Panc1 (cell line): ENCODE measurements at regions not wholly inside any gene's neighbourhood (a gene's known extent, or its start where the extent isn't known, plus 50 kb on each side); places are given as distances from the start of the nearest gene placed in this dataset.

Experiments
- POLR2AphosphoS5 ChIP-seq: IDR thresholded peaks from 2 replicates; pipeline ENCODE4 v1.6.1; 2012; ENCODE audit warnings: mild to moderate bottlenecking, low read depth, low read length, moderate library complexity
- SIN3A ChIP-seq: IDR thresholded peaks from 2 replicates; pipeline ENCODE4 v1.6.1; 2012; ENCODE audit warnings: low read depth, mild to moderate bottlenecking, low read length, moderate library complexity, borderline replicate concordance; ENCODE audit not compliant: insufficient read depth
- TCF7L2 ChIP-seq: IDR thresholded peaks from 2 replicates; pipeline ENCODE4 v1.6.1; 2011; ENCODE audit warnings: mild to moderate bottlenecking, low read depth, low read length, inconsistent platforms
- TF ChIP-seq, protein P1 (sequence below): fragments of 450-650 bp; IDR thresholded peaks from 2 replicates; pipeline ENCODE4 v1.5.1; 2017; ENCODE audit warnings: mild to moderate bottlenecking
- TF ChIP-seq, protein P2 (sequence below), 2 experiments: IDR thresholded peaks; 2 replicates each; pipeline ENCODE4 v1.6.1; 2011 to 2012; ENCODE audit warnings: low read depth in 2 of 2, control low read depth in 1 of 2, low read length in 1 of 2, mild to moderate bottlenecking in 1 of 2, moderate library complexity in 1 of 2; ENCODE audit not compliant: insufficient read depth in 1 of 2

DNA sequence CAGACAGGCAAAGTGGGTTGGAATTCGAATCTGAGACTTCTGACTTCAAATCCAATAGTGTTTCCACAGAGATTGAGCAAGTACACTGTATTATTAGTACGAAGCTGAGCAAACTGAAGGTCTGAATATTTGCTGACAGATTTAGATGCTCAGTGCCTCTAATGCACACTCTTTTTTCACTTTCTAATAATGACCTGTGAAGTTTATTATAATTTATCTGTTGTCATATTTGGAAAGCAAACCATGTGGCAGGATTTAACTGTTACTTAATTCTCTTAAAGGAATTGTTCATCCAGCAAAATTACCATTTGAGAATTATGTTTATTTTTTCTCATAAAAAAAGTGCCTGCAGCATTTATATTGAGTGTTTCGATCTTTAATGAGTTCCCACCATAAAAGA, 277.3 kb downstream of the DMRT2 start:
- TF ChIP-seq, protein P1, sequence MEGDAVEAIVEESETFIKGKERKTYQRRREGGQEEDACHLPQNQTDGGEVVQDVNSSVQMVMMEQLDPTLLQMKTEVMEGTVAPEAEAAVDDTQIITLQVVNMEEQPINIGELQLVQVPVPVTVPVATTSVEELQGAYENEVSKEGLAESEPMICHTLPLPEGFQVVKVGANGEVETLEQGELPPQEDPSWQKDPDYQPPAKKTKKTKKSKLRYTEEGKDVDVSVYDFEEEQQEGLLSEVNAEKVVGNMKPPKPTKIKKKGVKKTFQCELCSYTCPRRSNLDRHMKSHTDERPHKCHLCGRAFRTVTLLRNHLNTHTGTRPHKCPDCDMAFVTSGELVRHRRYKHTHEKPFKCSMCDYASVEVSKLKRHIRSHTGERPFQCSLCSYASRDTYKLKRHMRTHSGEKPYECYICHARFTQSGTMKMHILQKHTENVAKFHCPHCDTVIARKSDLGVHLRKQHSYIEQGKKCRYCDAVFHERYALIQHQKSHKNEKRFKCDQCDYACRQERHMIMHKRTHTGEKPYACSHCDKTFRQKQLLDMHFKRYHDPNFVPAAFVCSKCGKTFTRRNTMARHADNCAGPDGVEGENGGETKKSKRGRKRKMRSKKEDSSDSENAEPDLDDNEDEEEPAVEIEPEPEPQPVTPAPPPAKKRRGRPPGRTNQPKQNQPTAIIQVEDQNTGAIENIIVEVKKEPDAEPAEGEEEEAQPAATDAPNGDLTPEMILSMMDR = no peak
- TF ChIP-seq POLR2AphosphoS5 = no peak
- no peak for TF ChIP-seq SIN3A
- TF ChIP-seq, protein P2, sequence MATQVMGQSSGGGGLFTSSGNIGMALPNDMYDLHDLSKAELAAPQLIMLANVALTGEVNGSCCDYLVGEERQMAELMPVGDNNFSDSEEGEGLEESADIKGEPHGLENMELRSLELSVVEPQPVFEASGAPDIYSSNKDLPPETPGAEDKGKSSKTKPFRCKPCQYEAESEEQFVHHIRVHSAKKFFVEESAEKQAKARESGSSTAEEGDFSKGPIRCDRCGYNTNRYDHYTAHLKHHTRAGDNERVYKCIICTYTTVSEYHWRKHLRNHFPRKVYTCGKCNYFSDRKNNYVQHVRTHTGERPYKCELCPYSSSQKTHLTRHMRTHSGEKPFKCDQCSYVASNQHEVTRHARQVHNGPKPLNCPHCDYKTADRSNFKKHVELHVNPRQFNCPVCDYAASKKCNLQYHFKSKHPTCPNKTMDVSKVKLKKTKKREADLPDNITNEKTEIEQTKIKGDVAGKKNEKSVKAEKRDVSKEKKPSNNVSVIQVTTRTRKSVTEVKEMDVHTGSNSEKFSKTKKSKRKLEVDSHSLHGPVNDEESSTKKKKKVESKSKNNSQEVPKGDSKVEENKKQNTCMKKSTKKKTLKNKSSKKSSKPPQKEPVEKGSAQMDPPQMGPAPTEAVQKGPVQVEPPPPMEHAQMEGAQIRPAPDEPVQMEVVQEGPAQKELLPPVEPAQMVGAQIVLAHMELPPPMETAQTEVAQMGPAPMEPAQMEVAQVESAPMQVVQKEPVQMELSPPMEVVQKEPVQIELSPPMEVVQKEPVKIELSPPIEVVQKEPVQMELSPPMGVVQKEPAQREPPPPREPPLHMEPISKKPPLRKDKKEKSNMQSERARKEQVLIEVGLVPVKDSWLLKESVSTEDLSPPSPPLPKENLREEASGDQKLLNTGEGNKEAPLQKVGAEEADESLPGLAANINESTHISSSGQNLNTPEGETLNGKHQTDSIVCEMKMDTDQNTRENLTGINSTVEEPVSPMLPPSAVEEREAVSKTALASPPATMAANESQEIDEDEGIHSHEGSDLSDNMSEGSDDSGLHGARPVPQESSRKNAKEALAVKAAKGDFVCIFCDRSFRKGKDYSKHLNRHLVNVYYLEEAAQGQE (IDR thresholded peaks at IDR 0.05; ENCODE audit: insufficient read depth in 1 of 2, low read depth in 2 of 2, low read length in 1 of 2) = no peak
- TF ChIP-seq TCF7L2 = no peak
